Keratinocyte (primary cell): ENCODE measurements at regions not wholly inside any gene's neighbourhood (a gene's known extent, or its start where the extent isn't known, plus 50 kb on each side); places are given as distances from the start of the nearest gene placed in this dataset.

Source experiments
- EZH2 ChIP-seq: IDR thresholded peaks from one replicate; pipeline ENCODE4 v1.6.1; 2012; ENCODE audit warnings: inconsistent platforms, mild to moderate bottlenecking, low read length, moderate library complexity
- TF ChIP-seq, protein P1 (sequence below), 3 experiments: IDR thresholded peaks in 1 of 3; conservative IDR thresholded peaks in 1 of 3; optimal IDR thresholded peaks in 1 of 3; 2 replicates in 2 of 3; 3 replicates in 1 of 3; pipeline versions ENCODE3 to v1.5.1; 2011; ENCODE audit warnings: low read length in 3 of 3, mild to moderate bottlenecking in 3 of 3, moderate library complexity in 2 of 3, control low read depth in 1 of 3, inconsistent platforms in 1 of 3; ENCODE audit not compliant: insufficient read depth in 2 of 3; ENCODE audit errors: extremely low read depth in 1 of 3

DNA sequence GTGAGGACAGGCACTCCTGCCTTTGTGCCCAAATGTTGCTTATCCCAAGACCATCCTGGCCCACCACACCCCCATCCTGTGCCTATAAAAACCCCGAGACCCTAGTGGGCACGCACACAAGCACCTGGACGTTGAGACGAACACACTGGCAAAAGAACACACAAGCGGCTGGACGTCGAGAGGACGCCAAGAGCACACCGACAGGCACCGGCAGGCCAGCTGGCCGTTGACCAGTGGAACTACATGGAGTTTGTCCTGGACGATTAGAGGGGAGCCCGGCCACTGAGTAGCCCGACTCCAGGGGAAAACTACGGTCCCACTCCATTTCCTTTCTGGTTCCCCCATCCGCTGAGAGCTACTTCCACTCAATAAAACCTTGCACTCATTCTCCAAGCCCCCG lies 301.7 kb downstream of the PCDH10 start:
- TF ChIP-seq, protein P1, sequence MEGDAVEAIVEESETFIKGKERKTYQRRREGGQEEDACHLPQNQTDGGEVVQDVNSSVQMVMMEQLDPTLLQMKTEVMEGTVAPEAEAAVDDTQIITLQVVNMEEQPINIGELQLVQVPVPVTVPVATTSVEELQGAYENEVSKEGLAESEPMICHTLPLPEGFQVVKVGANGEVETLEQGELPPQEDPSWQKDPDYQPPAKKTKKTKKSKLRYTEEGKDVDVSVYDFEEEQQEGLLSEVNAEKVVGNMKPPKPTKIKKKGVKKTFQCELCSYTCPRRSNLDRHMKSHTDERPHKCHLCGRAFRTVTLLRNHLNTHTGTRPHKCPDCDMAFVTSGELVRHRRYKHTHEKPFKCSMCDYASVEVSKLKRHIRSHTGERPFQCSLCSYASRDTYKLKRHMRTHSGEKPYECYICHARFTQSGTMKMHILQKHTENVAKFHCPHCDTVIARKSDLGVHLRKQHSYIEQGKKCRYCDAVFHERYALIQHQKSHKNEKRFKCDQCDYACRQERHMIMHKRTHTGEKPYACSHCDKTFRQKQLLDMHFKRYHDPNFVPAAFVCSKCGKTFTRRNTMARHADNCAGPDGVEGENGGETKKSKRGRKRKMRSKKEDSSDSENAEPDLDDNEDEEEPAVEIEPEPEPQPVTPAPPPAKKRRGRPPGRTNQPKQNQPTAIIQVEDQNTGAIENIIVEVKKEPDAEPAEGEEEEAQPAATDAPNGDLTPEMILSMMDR (optimal IDR thresholded peaks at IDR 0.05 in 1 of 3, IDR thresholded peaks at IDR 0.05 in 1 of 3, conservative IDR thresholded peaks at IDR 0.05 in 1 of 3; ENCODE audit: extremely low read depth in 1 of 3, insufficient read depth in 2 of 3, low read length in 3 of 3) = no peak
- TF ChIP-seq EZH2 = no peak
